ENCODE measurements at regions not wholly inside any gene's neighbourhood (a gene's known extent, or its start where the extent isn't known, plus 50 kb on each side); places are given as distances from the start of the nearest gene placed in this dataset.
"Not testable (repeated sequence)": the region's sequence is repeated elsewhere in the genome, so short reads cannot be mapped to it uniquely, and the experiment has no call there.

- not testable (repeated sequence) for TF ChIP-seq POLR2A (IDR thresholded peaks at IDR 0.05; ENCODE audit: low read length); GATA1 (IDR thresholded peaks at IDR 0.05; ENCODE audit: low read depth, low read length)
Measured at GRCh38 chr14:101299781-101300180, 261.5 kb upstream of the DIO3 start.
